ENCODE measurements at regions not wholly inside any gene's neighbourhood (a gene's known extent, or its start where the extent isn't known, plus 50 kb on each side); places are given as distances from the start of the nearest gene placed in this dataset.

GRCh38 chr14:61847861-61848260 is 85.6 kb downstream of the SNAPC1 start:
- DNase-seq (ENCODE audit: low read depth): no peak

DNA sequence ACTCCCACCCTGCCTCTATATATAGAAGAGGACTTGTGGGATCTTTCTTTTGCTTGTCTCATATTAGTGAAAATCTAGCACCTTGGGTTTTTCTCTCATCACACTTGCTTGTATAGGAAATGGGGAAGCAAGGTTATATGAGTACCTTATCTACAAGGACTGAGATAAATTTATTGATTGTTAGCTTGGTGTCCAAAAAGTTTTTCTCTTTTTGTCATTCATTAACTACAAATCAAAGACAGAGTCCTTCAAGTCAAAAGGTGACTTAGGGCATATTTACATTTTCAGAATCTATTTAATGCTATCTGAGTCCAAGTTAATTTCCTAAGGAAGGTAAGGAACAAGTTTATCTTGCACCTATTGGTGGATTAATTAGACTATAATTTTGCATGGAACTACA is 92.7 kb downstream of the SNAPC1 start:
- no peak for DNase-seq (ENCODE audit: low read depth)

- no peak for DNase-seq (ENCODE audit: low read depth)
Measured at GRCh38 chr14:61860294-61860918, 98.2 kb downstream of the SNAPC1 start.

GRCh38 chr14:61861320-61861865 is 99.2 kb downstream of the SNAPC1 start:
- no peak for DNase-seq (ENCODE audit: low read depth)

GRCh38 chr14:61864329-61864898 is 102.2 kb downstream of the SNAPC1 start:
- no peak for DNase-seq (ENCODE audit: low read depth)

- no peak for DNase-seq (ENCODE audit: low read depth)
Measured at GRCh38 chr14:61866932-61867920, 105.0 kb downstream of the SNAPC1 start.

DNA sequence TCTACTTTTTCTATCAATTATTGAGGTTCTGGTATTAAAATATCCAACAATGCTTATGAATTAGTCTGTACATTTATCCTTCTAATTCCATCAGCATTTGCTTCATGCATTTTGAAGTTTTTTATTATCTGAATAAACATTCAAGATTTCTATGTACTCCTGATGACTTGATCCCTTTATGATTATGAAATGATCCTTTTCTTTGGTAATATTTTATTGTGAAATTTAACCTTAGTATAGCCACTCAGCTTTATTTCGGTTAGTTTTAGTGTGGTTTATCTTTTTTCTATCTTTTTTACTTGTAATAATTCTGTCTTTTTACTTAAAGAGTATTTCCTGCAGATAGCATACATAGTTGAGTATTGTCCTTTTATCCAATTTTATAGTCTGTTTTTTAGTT is 106.6 kb downstream of the SNAPC1 start:
- no peak for DNase-seq (ENCODE audit: low read depth)

DNA sequence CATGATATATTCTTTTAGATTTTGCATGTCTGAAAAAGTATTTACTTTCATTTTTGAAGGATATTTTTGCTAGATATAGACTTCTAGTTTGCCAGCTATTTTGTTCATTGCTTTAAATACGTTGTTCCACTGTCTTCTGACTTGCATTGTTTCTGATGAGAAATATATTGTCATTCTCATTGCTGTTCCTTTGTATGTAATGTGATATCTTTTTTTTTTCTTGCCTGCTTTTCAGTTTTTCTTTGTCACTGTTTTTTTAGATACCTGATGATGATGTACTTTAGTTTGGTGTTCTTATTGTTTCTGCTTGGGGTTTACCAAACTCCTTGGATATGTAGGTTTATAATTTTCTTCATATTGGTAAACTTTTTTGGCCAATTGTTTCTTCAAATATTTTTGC is 107.9 kb downstream of the SNAPC1 start:
- no peak for DNase-seq (ENCODE audit: low read depth)

GRCh38 chr14:61872452-61872851 is 110.2 kb downstream of the SNAPC1 start:
- DNase-seq (ENCODE audit: low read depth): no peak

DNA sequence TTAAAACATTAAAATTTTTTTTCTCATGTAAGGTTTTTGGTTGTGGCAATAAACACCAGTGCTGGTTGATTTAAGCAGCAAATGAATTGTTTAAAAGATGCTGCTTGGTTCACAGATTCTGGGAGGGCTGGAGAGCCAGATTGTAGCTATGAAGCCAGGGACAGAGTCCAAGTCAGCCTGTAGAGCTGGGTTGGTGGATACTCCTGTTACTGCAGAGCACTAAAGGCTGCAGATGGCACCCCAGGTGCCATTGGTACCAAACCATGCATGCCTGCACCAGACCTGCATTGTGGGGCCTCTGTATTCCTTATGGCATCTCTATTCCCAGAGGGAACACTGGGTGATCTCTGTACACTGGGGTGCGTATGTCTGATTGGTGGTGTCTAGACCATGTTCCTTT is 113.3 kb downstream of the SNAPC1 start:
- no peak for DNase-seq (ENCODE audit: low read depth)

DNA sequence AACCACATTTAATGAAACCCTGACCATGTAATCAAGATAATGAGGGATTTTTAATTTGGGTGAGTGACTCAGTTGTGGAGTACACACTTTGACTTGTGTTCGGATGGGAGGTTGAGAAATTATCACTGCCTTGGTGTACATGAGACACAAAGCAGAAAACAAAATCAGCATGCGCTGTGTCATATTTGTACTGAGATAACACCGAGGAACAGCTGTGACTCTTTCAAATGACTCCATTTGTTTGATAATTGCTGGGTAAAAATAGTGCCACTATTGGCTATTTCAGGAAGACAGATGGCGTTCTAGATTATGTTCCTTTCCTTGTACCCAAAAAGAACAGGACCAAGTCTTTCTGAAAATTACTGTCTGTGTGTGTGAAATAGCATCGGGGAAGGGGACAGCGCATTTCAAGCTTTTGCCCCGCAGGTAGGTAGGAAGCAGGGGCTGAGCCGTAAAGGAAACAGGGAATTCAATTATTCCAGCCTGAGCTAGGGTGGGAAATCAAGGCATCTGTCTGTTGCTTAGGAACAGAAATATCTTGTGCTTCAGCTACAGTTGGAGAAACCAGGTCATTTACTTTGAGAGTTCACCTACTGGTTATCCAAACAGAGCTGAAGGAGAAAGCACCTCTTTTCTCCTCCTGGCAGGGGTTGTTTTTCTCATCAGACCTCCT is 114.3 kb downstream of the SNAPC1 start:
- no peak for DNase-seq (ENCODE audit: low read depth)

- DNase-seq (ENCODE audit: low read depth): no peak
Measured at GRCh38 chr14:61877035-61877390, 114.8 kb downstream of the SNAPC1 start.

GRCh38 chr14:61877768-61878167 is 115.5 kb downstream of the SNAPC1 start:
- no peak for DNase-seq (ENCODE audit: low read depth)

DNA sequence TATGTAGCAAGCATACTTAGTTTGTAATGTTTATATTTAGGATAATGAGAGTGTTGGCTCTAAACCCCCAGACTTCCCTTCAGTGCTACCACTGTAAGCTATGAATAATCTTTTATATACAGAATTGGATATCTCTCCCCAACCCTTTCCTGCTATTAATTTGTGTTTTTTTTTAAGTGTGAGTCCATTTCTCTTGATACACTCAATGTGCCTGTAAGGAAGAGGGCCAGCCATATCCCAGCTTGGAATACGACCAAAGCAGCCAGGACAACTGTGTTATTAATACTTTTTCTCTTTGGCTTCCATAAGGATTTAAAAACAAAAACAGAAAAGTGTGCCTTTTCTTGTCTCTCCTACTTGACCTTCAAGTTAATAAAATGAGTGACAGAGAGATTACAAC is 116.7 kb downstream of the SNAPC1 start:
- no peak for DNase-seq (ENCODE audit: low read depth)

GRCh38 chr14:61881046-61881445 is 118.8 kb downstream of the SNAPC1 start:
- DNase-seq (ENCODE audit: low read depth): no peak

- DNase-seq (ENCODE audit: low read depth): peak; percentile 66
Measured at GRCh38 chr14:61884711-61885110, 122.5 kb downstream of the SNAPC1 start.

DNA sequence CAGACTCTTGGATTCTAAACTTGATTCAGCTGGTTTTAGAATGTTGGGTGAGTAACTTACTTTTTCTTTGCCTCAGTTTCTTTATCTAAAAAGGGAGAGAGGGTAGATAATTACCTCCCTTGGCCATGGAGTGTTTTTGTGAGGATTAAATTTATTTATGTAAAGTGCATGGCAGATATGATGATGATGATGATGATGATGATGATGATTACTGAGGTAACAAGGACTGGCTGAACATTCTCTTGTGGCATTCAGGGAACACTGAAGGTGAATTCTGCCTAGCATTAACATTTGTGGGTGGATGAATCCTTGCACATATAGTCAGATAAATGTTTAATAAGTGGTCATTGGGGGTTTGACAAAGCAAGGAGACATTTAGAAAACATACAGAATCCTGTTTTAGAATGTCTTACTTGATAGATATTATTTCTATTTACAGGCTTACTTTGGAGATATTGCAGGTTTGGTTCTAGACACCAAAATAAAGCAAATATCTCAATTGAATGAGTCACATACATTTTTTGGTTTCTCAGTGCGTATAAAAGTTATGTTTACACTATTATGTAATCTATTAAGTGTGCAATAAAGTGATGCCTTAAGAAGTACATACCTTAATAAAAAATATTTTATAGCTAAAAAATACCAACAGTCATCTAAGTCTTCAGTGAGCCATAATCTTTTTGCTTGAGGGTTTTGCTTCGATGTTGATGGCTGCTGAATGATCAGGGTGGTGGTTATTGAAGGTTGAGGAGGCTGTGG is 123.2 kb downstream of the SNAPC1 start:
- no peak for DNase-seq (ENCODE audit: low read depth)

- no peak for DNase-seq (ENCODE audit: low read depth)
Measured at GRCh38 chr14:61887628-61888027, 125.4 kb downstream of the SNAPC1 start.

- DNase-seq (ENCODE audit: low read depth): no peak
Measured at GRCh38 chr14:61889914-61890351, 127.7 kb downstream of the SNAPC1 start.

DNA sequence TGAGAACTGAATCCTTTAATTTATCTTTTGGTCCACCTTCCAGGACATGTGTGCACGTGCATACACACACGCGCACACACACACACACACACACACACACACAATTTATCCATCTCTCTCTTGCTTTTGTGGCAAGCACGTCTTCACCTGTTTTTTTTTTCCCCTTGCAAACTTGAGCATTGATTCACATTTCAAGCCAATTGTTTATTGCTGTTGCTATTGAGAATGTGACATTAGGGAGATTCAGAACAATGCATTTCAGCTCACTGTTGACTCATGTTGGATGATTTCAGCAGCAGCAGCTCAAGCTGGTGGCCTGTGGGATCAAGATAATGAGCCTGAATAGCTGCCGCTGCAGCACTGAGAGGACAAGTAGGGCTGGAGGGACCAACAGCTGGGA is 128.9 kb downstream of the SNAPC1 start:
- no peak for DNase-seq (ENCODE audit: low read depth)

DNA sequence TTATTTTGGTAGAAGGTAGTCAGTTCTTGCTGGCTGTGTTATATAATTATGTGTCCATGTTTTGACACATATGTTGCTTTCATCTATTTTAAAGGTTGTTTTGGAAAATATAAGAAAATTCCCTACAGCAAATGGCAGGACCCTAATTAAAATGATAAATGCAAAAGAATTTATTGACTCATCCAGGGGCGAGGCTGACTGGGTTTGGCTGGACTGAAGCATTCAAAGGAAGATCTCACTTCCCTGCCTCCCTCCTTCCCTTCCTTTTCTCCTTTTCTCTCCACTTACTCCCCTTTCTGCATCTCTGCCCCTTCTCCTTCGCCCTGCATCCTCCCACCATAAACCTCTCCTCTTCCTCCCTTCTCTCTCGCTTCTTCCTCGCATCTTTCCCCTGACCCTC is 129.6 kb downstream of the SNAPC1 start:
- DNase-seq (ENCODE audit: low read depth): no peak

Measured in forelimb muscle (tissue), 1 donor.